HG03457 (cell line): ENCODE measurements at regions not wholly inside any gene's neighbourhood (a gene's known extent, or its start where the extent isn't known, plus 50 kb on each side); places are given as distances from the start of the nearest gene placed in this dataset.

Source experiments
- ATAC-seq: cut with Tn5 transposase; IDR thresholded peaks from one replicate; pipeline ENCODE4 v1.9.1; 2021; ENCODE audit warnings: moderate number of reproducible peaks; ENCODE audit not compliant: unreplicated experiment

GRCh38 chr5:98709681-98710080 lies 63.8 kb upstream of the RGMB start:
- no peak for ATAC-seq

- no peak for ATAC-seq
Measured at GRCh38 chr5:98713027-98713426, 60.4 kb upstream of the RGMB start.

DNA sequence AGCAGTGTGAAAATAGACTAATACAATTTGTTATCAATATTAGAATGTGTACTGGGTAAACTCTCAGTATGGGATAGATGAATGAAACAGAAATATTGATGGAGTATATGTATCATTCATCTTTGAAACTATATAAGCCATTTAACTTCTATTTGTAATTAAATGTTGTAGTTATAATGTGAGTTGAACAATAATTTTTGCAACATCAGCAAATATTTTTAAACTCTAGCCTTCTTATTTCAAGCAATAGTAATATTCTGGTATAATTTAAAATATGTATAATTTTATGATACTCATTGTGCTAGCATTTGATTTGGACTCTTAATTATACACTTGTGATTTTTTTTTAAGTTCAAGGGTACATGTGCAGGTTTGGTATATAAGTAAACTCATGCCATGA lies 59.6 kb upstream of the RGMB start:
- ATAC-seq: no peak

DNA sequence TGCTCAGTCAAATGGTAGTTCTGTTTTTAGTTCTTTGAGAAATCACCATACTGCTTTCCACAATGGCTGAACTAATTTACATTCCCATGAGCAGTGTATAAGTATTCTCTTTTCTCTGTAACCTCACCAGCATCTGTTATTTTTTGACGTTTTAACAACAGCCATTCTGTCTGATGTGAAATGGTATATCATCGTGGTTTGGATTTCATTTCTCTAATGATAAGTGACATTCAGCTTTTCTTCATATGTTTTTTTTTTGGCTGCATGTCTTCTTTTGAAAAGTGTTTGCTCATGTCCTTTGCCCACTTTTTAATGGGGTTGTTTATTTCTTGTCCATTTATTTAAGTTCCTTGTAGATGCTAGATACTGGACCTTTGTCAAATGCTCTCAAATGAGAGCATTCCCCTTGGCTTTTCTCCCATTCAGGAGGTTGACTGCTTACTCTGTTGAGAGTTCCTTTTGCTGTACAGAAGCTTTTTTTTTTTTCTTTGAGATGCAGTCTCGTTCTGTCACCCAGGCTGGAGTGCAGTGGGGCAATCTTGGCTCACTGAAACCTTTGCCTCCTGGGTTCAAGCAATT lies 58.7 kb upstream of the RGMB start:
- ATAC-seq: no peak

- ATAC-seq: no peak
Measured at GRCh38 chr5:98721231-98721928, 52.1 kb upstream of the RGMB start.

GRCh38 chr5:98722188-98722587 lies 51.3 kb upstream of the RGMB start:
- no peak for ATAC-seq

- no peak for ATAC-seq
Measured at GRCh38 chr5:98723061-98723460, 50.4 kb upstream of the RGMB start.
